Spinal cord (tissue), 9 donors: ENCODE measurements at regions not wholly inside any gene's neighbourhood (a gene's known extent, or its start where the extent isn't known, plus 50 kb on each side); places are given as distances from the start of the nearest gene placed in this dataset.

Experiments used
- DNase-seq, 6 donors: peaks; one replicate each; pipeline versions ENCODE4 v3.0.0 to v3.0.0-alpha.2; 2013 to 2015; ENCODE audit warnings: low spot score in 6 of 6, low read depth in 4 of 6
- H3K27ac ChIP-seq: one replicate; pipeline ENCODE4 v1.5.1; 2013; ENCODE audit warnings: low read depth, low read length, control low read depth
- H3K27me3 ChIP-seq: one replicate; pipeline ENCODE4 v1.6.1; 2013; ENCODE audit warnings: low read length; ENCODE audit not compliant: control insufficient read depth, insufficient read depth
- H3K36me3 ChIP-seq: one replicate; pipeline ENCODE4 v1.6.1; 2013; ENCODE audit warnings: low read length; ENCODE audit not compliant: control insufficient read depth, insufficient read depth
- H3K4me1 ChIP-seq: one replicate; pipeline ENCODE4 v1.6.1; 2013; ENCODE audit warnings: low read length; ENCODE audit not compliant: control insufficient read depth, insufficient read depth
- H3K4me3 ChIP-seq: one replicate; pipeline ENCODE4 v1.5.1; 2013; ENCODE audit warnings: low read depth, low read length, control low read depth
- H3K9me3 ChIP-seq: one replicate; pipeline ENCODE4 v1.6.1; 2013; ENCODE audit warnings: low read length; ENCODE audit not compliant: control insufficient read depth, insufficient read depth
- WGBS: methylation state at CpG from one replicate; pipeline ENCODE4 v1.1.5; 2013; ENCODE audit warnings: missing lambda C conversion rate; ENCODE audit not compliant: insufficient coverage; 5-methylcytosine and 5-hydroxymethylcytosine counted together
- donor health status: healthy.

DNA sequence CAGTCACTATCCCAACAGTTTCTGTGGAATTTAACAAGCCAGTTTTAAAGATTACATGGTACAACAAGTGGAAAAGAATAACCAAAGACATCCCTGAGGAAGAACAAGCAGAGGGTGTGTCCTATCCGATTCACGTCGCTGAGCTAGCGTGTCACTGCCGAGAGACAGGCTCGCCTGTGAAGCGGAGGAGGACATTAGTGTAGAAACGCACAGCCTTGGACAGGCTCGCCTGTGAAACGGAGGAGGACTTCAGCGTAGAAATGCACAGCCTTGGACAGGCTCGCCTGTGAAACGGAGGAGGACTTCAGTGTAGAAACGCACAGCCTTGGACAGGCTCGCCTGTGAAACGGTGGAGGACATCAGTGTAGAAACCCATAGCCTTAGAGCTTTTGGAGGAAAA lies 52.7 kb upstream of the INPP5A start:
- H3K4me3 ChIP-seq, result no peak overlapping the region
- peaks cover 19% of the 10 kb centered on the region for H3K4me1 ChIP-seq
- H3K36me3 ChIP-seq, result no peaks in the 10 kb centered on the region
- no peak overlapping the region for H3K27ac ChIP-seq
- H3K9me3 ChIP-seq, result no peaks in the 10 kb centered on the region
- 93% methylated on average over 13 of the region's 16 CpGs for WGBS
- DNase-seq, result no peak
- H3K27me3 ChIP-seq, result no peaks in the 10 kb centered on the region

DNA sequence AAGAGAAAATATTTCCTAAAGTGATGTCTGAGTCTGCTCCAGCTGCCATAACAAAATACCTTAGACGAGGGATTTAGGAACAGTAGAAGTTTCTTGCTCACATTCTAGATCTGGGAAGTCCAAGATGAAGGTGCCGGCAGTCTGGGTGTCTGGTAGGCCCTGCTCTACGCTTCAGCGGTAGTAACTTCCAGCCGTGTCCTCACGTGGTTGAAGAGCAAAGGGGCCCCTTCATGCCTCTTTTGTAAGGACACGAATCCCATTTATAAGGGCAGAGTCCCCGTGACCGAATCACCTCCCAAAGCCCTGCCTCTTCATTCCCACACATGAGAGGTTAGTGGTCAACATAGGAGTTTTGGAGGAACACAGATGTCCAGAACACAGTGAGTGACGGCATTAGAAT lies 52.2 kb upstream of the INPP5A start:
- H3K27me3 ChIP-seq, result no peaks in the 10 kb centered on the region
- H3K9me3 ChIP-seq, result no peaks in the 10 kb centered on the region
- no peak overlapping the region for H3K4me3 ChIP-seq
- DNase-seq, result no peak
- no peak overlapping the region for H3K27ac ChIP-seq
- peaks cover 16% of the 10 kb centered on the region for H3K4me1 ChIP-seq
- H3K36me3 ChIP-seq, result no peaks in the 10 kb centered on the region
- 94% methylated on average over 5 of the region's 10 CpGs for WGBS

DNA sequence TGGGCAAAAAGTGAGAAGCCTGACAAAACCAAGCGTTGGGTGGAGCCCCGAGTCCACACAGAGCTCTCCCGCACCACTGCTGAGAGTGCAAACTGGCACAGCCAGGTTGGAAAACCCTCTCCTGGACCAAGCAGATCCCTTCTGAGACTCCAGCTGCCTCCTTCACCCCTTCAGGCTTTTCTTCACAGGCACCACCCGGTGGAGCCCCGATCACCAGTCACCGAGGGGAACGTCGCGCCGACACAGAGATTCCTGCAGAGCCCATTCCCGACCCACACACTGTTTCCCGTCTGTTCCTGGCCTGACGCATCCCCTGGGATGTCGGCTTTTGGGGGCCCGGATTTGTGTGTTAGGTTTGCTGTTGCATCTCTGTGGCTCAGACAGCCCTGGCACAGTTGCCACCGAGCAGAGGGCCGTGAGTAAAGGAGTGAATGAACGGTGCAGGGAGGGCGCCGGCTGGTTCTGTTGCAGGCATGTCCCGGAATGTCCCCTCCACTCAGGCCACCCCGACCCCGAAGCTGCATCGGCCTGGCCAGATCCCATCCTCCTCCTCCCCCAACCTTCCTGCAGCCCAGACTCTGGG lies 51.0 kb upstream of the INPP5A start:
- WGBS, result 88% methylated on average over 9 of the region's 24 CpGs
- Histone ChIP-seq H3K4me3 (no peak overlapping the region), H3K36me3 (no peaks in the 10 kb centered on the region), H3K4me1 (peaks cover 14% of the 10 kb centered on the region), H3K27me3 (no peaks in the 10 kb centered on the region), H3K27ac (no peak overlapping the region), H3K9me3 (no peaks in the 10 kb centered on the region)
- DNase-seq, result no peak

DNA sequence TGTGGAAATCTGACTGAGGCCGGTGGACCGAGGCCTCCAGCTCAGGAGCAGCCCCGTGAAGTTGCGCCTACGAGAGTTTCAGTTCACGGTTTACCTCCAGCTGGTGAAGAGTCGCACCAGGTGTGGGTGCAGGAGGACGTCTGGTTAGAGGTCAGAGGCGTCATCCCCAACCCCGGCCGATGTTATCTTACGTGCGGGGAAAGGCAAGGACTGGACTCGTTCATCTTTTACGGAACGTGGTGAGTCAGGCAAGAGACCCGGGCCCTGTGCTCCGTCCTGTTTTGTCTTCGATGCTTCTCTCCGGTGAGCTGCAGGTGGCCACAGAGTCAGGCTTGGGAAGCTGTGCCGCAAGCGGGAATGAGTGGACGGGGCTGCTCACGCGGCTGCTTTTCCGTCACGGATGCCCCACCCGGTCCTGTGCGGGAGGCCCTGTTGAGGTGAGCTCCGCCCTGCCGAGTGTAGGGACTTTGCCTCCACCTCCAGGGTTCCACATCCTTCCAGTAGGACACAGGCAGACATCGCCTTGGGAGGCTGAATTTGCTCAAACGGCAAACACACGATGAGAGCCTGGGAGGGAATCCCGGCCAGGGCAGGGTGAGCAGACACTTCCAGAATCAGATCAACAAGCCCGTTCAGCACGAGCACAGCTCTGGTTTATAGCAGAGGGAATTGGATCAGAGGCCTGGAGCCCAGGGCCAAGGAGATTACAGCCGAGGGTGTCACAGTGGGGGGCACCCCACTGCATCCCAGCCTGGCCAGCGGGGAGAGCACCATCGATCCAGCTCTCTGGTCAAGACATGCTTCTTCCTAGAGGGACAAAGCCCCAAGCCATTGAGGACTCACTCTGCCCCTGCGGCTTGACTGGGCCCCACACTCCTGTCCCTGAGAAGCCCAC lies 50.1 kb upstream of the INPP5A start:
- Histone ChIP-seq H3K36me3 (no peaks in the 10 kb centered on the region), H3K4me3 (no peak overlapping the region), H3K9me3 (no peaks in the 10 kb centered on the region), H3K27me3 (no peaks in the 10 kb centered on the region), H3K27ac (no peak overlapping the region), H3K4me1 (peaks cover 18% of the 10 kb centered on the region)
- 88% methylated on average over 40 of the region's 41 CpGs for WGBS
- DNase-seq, result no peak
